H1 (cell line): ENCODE measurements at regions not wholly inside any gene's neighbourhood (a gene's known extent, or its start where the extent isn't known, plus 50 kb on each side); places are given as distances from the start of the nearest gene placed in this dataset.

Experiments used
- CTCF ChIA-PET: fragments of 300-600 bp; sonication (Branson Sonifier 250); formaldehyde crosslinking; loops from one replicate; lab custom pipeline; 2021; ENCODE audit not compliant: partially characterized antibody; lab: Charles Lee
- POLR2A ChIA-PET: fragments of 300-600 bp; sonication (Branson Sonifier 250); formaldehyde crosslinking; loops from one replicate; lab custom pipeline; 2021; ENCODE audit warnings: inconsistent platforms; ENCODE audit not compliant: partially characterized antibody; lab: Charles Lee
- DNase-seq, 2 experiments: peaks; one replicate each; pipeline versions ENCODE4 v3.0.0 to v3.0.0-alpha.2; 2010 to 2022; ENCODE audit warnings: low spot score in 2 of 2, low read depth in 1 of 2, mixed read lengths in 1 of 2
- FAIRE-seq: peaks from 2 replicates; lab custom pipeline; 2011; peaks lifted over from hg19 to GRCh38; lab: Jason Lieb, UNC
- H2AFZ ChIP-seq: 2 replicates; pipeline ENCODE4 v1.8.1; 2012; ENCODE audit warnings: low read length, inconsistent platforms
- H2AK5ac ChIP-seq: 2 replicates; pipeline ENCODE4 v1.6.1; 2013; ENCODE audit warnings: low read depth, low read length
- H2BK120ac ChIP-seq: replicated peaks from 2 replicates; pipeline ENCODE3; 2013; ENCODE audit warnings: low read depth, low read length, inconsistent platforms
- H2BK12ac ChIP-seq: 2 replicates; pipeline ENCODE4 v1.6.1; 2013; ENCODE audit warnings: low read depth, low read length
- H2BK15ac ChIP-seq: 2 replicates; pipeline ENCODE4 v1.6.1; 2013; ENCODE audit warnings: low read length
- H2BK20ac ChIP-seq: 2 replicates; pipeline ENCODE4 v1.6.1; 2013; ENCODE audit warnings: low read length
- H2BK5ac ChIP-seq: 2 replicates; pipeline ENCODE4 v1.6.1; 2013; ENCODE audit warnings: low read depth, low read length
- H3K14ac ChIP-seq: 2 replicates; pipeline ENCODE4 v1.6.1; 2013; ENCODE audit warnings: inconsistent platforms; ENCODE audit not compliant: insufficient read length
- H3K18ac ChIP-seq: 2 replicates; pipeline ENCODE4 v1.6.1; 2013; ENCODE audit warnings: low read length; ENCODE audit errors: extremely low read depth
- H3K23ac ChIP-seq: 2 replicates; pipeline ENCODE4 v1.6.1; 2013; ENCODE audit warnings: inconsistent platforms; ENCODE audit not compliant: insufficient read length
- H3K23me2 ChIP-seq: 2 replicates; pipeline ENCODE4 v1.6.1; 2013; ENCODE audit warnings: low read depth, low read length
- H3K27ac ChIP-seq: 2 replicates; pipeline ENCODE4 v1.6.1; 2011; ENCODE audit warnings: low read depth, low read length, inconsistent platforms
- H3K27me3 ChIP-seq, 4 experiments: replicated peaks in 1 of 4; 1 replicate in 1 of 4; 2 replicates in 3 of 4; pipeline versions ENCODE4 v1.6.1 to v1.8.1; 2011 to 2013; ENCODE audit warnings: low read length in 3 of 4, mild to moderate bottlenecking in 3 of 4, inconsistent platforms in 2 of 4, mixed read lengths in 2 of 4, moderate library complexity in 1 of 4; ENCODE audit not compliant: control insufficient read depth in 3 of 4, insufficient read depth in 3 of 4; ENCODE audit errors: extremely low read depth in 1 of 4
- H3K36me3 ChIP-seq, 4 experiments: 2 replicates each; pipeline versions ENCODE4 v1.6.1 to v1.8.1; 2011 to 2013; ENCODE audit warnings: mild to moderate bottlenecking in 4 of 4, low read length in 3 of 4, moderate library complexity in 2 of 4, control low read depth in 1 of 4, inconsistent platforms in 1 of 4; ENCODE audit not compliant: insufficient read depth in 4 of 4, control insufficient read depth in 2 of 4
- H3K4ac ChIP-seq: replicated peaks from 2 replicates; pipeline ENCODE3; 2013; ENCODE audit warnings: low read length, low read depth, mixed read lengths, inconsistent platforms; ENCODE audit not compliant: insufficient read length
- H3K4me1 ChIP-seq, 4 experiments: replicated peaks in 1 of 4; 1 replicate in 1 of 4; 2 replicates in 3 of 4; pipeline versions ENCODE4 v1.6.1 to v1.8.1; 2011 to 2013; ENCODE audit warnings: low read length in 3 of 4, inconsistent platforms in 2 of 4, mixed read lengths in 1 of 4; ENCODE audit not compliant: insufficient read depth in 4 of 4, control insufficient read depth in 3 of 4
- H3K4me2 ChIP-seq, 2 experiments: 2 replicates each; pipeline versions ENCODE4 v1.6.1 to v1.8.1; 2011 to 2013; ENCODE audit warnings: low read depth in 2 of 2, low read length in 2 of 2, control low read depth in 1 of 2, inconsistent platforms in 1 of 2, mild to moderate bottlenecking in 1 of 2; ENCODE audit not compliant: insufficient read depth in 1 of 2
- H3K4me3 ChIP-seq, 4 experiments: fragments of 200-600, 300-600 bp in 1 of 4; sonication (generic), shearing (Covaris generic), sonication (Bioruptor Twin) in 1 of 4; 2 replicates each; pipeline versions ENCODE4 v1.5.1 to v1.8.1; 2011 to 2016; ENCODE audit warnings: low read length in 4 of 4, low read depth in 3 of 4, control low read depth in 2 of 4, inconsistent platforms in 2 of 4, mild to moderate bottlenecking in 2 of 4, mixed read lengths in 1 of 4, moderate library complexity in 1 of 4; ENCODE audit not compliant: insufficient read depth in 2 of 4; ENCODE audit errors: extremely low read depth in 1 of 4
- H3K56ac ChIP-seq: replicated peaks from 2 replicates; pipeline ENCODE3; 2013; ENCODE audit warnings: low read depth, mild to moderate bottlenecking, mixed read lengths, low read length, inconsistent platforms; ENCODE audit not compliant: insufficient read length
- H3K79me1 ChIP-seq: 2 replicates; pipeline ENCODE4 v1.6.1; 2013; ENCODE audit warnings: low read depth, low read length, control low read depth
- H3K79me2 ChIP-seq, 2 experiments: 2 replicates each; pipeline versions ENCODE4 v1.6.1 to v1.8.1; 2012 to 2013; ENCODE audit warnings: low read length in 2 of 2, mild to moderate bottlenecking in 2 of 2, inconsistent platforms in 1 of 2; ENCODE audit not compliant: insufficient read depth in 2 of 2, control insufficient read depth in 1 of 2
- H3K9ac ChIP-seq, 4 experiments: replicated peaks in 1 of 4; 1 replicate in 1 of 4; 2 replicates in 3 of 4; pipeline versions ENCODE4 v1.6.1 to v1.8.1; 2011 to 2013; ENCODE audit warnings: low read depth in 3 of 4, low read length in 3 of 4, control low read depth in 2 of 4, mild to moderate bottlenecking in 2 of 4, moderate library complexity in 2 of 4, inconsistent platforms in 1 of 4; ENCODE audit errors: extremely low read depth in 1 of 4
- H3K9me3 ChIP-seq, 2 experiments: 2 replicates each; pipeline versions ENCODE4 v1.6.1 to v1.8.1; 2012 to 2013; ENCODE audit warnings: mild to moderate bottlenecking in 2 of 2, moderate library complexity in 2 of 2, control low read depth in 1 of 2, inconsistent platforms in 1 of 2, low read depth in 1 of 2, low read length in 1 of 2, mixed read lengths in 1 of 2; ENCODE audit not compliant: insufficient read depth in 2 of 2
- H4K20me1 ChIP-seq, 2 experiments: replicated peaks in 1 of 2; 2 replicates each; pipeline versions ENCODE3 to v1.8.1; 2011 to 2013; ENCODE audit warnings: inconsistent platforms in 2 of 2, low read length in 2 of 2, mild to moderate bottlenecking in 1 of 2; ENCODE audit not compliant: insufficient read depth in 2 of 2, control insufficient read depth in 1 of 2
- H4K5ac ChIP-seq: 2 replicates; pipeline ENCODE4 v1.6.1; 2013; ENCODE audit warnings: low read length, low read depth, mixed read lengths, inconsistent platforms; ENCODE audit not compliant: insufficient read length
- H4K8ac ChIP-seq: 2 replicates; pipeline ENCODE4 v1.8.0; 2013; ENCODE audit warnings: mild to moderate bottlenecking, moderate library complexity, low read length, inconsistent platforms; ENCODE audit not compliant: insufficient read depth; ENCODE audit errors: extremely low read depth
- H4K91ac ChIP-seq: replicated peaks from 2 replicates; pipeline ENCODE3; 2013; ENCODE audit warnings: low read length, mixed read lengths, inconsistent platforms; ENCODE audit not compliant: insufficient read length
- NRF1 ChIP-seq: IDR thresholded peaks from 2 replicates; pipeline ENCODE4 v1.6.1; 2011; ENCODE audit warnings: mild to moderate bottlenecking, low read depth, low read length, improper control_type of control experiment
- TEAD4 ChIP-seq: IDR thresholded peaks from 2 replicates; pipeline ENCODE4 v1.6.1; 2012; ENCODE audit warnings: low read depth, low read length, inconsistent platforms, mixed read lengths
- WGBS, 2 experiments: shearing (Covaris generic) in 1 of 2; methylation state at CpG; one replicate each; pipeline versions ENCODE4 v1.1.6 to v1.1.7; 2013 to 2015; ENCODE audit warnings: low lambda C conversion rate in 2 of 2, mixed read lengths in 2 of 2, inconsistent platforms in 1 of 2, low coverage in 1 of 2, missing lambda C conversion rate in 1 of 2; ENCODE audit not compliant: insufficient replicate concordance in 2 of 2, insufficient coverage in 1 of 2, insufficient read length in 1 of 2; ENCODE audit errors: extremely low coverage in 1 of 2, missing lambda C conversion rate in 1 of 2; 5-methylcytosine and 5-hydroxymethylcytosine counted together

DNA sequence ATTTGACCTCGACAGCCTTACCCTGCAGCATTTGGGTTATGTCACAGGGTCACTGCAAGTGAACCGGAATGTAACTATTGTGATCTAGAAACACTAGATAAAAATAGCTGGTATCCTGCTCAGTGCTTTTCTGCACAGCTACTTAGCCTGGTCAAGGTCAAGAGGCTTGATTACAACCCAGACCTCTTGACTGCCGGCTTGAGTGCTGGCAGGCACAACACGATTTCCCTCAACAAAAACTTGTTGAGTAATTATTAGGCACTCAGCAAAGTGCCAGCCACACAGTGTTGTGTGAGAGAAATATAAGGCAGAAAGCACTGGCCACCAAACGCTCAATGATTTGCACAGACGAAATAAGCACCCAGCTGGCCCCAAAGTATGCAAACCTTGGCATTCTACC, 156.7 kb downstream of the NUAK1 start:
- no peak overlapping the region for H3K18ac ChIP-seq
- no peaks in the 10 kb centered on the region for H3K79me2 ChIP-seq
- no peak overlapping the region for H2AFZ ChIP-seq
- no peak overlapping the region for H3K4me3 ChIP-seq
- H3K27me3 ChIP-seq: no peaks in the 10 kb centered on the region
- no peak overlapping the region; the same call in 1 of the 2 replicates for H4K8ac ChIP-seq
- no peak overlapping the region for H3K14ac ChIP-seq
- no peak overlapping the region for H2BK5ac ChIP-seq
- no peak overlapping the region for H3K27ac ChIP-seq
- no peak overlapping the region for H3K56ac ChIP-seq
- no peak overlapping the region for H2BK120ac ChIP-seq
- no peak overlapping the region for H4K91ac ChIP-seq
- 91% methylated on average over 6 of the region's 6 CpGs; no CpG with 5 or more reads in 1 of the 2 experiments for WGBS, 2 experiments
- no peak overlapping the region for H3K4ac ChIP-seq
- no peaks in the 10 kb centered on the region for H3K9me3 ChIP-seq
- H3K4me2 ChIP-seq: no peak overlapping the region
- no peaks in the 10 kb centered on the region for H3K79me1 ChIP-seq
- no peak for TF ChIP-seq NRF1
- no peak for TF ChIP-seq TEAD4
- TF ChIP-seq, all 59 proteins: peak for 0
- H3K36me3 ChIP-seq: no peaks in the 10 kb centered on the region
- FAIRE-seq (no peak), DNase-seq (no peak)
- no peak overlapping the region for H2BK20ac ChIP-seq
- no peak overlapping the region for H4K5ac ChIP-seq
- no peak overlapping the region for H3K9ac ChIP-seq
- H3K4me1 ChIP-seq: peaks cover 0 to 5% (median 2%) of the 10 kb centered on the region in 4 experiments; a peak in 3 of 7 replicates
- no peaks in the 10 kb centered on the region; the same call in 1 of the 2 replicates for H3K23me2 ChIP-seq
- POLR2A ChIA-PET: no interaction called here
- peak overlapping the region; percentile 64; the same call in 1 of the 2 replicates for H2BK12ac ChIP-seq
- CTCF ChIA-PET: no interaction called here
- no peak overlapping the region for H3K23ac ChIP-seq
- no peaks in the 10 kb centered on the region for H4K20me1 ChIP-seq
- no peak overlapping the region for H2BK15ac ChIP-seq
- no peak overlapping the region for H2AK5ac ChIP-seq
